WTC11 (cell line): ENCODE measurements at regions not wholly inside any gene's neighbourhood (a gene's known extent, or its start where the extent isn't known, plus 50 kb on each side); places are given as distances from the start of the nearest gene placed in this dataset.

Experiments
- ATAC-seq: fragments of 200-7000 bp; cut with Tn5 transposase; 2 replicates; pipeline ENCODE4 v1.10.0; 2021; ENCODE audit warnings: mild to moderate bottlenecking, moderate library complexity
- CTCF ChIA-PET: fragments of 300-600 bp; sonication (Branson Sonifier 250); formaldehyde crosslinking; loops from one replicate; lab custom pipeline; 2021; ENCODE audit warnings: antibody characterized with exemption; lab: Charles Lee
- POLR2A ChIA-PET: fragments of 350-600 bp; sonication (Branson Sonifier 250); formaldehyde crosslinking; loops from one replicate; lab custom pipeline; 2021; ENCODE audit warnings: antibody characterized with exemption; lab: Charles Lee
- DNase-seq: peaks from one replicate; pipeline ENCODE4 v3.0.0; 2021; ENCODE audit warnings: low spot score
- H3K27ac Mint-ChIP-seq: 2 replicates; pipeline ENCODE4 v1.8.0; 2021; ENCODE audit warnings: mixed read lengths
- H3K27me3 Mint-ChIP-seq: 2 replicates; pipeline ENCODE4 v1.8.0; 2021; ENCODE audit warnings: low read depth, mild to moderate bottlenecking, moderate library complexity, mixed read lengths
- H3K36me3 Mint-ChIP-seq: 2 replicates; pipeline ENCODE4 v1.8.0; 2021; ENCODE audit warnings: mixed read lengths
- H3K4me1 Mint-ChIP-seq: 2 replicates; pipeline ENCODE4 v1.8.0; 2022; ENCODE audit warnings: mixed read lengths
- H3K4me3 Mint-ChIP-seq: 2 replicates; pipeline ENCODE4 v1.8.0; 2021; ENCODE audit warnings: mild to moderate bottlenecking, moderate library complexity, mixed read lengths
- H3K9me3 Mint-ChIP-seq: 2 replicates; pipeline ENCODE4 v1.8.0; 2021; ENCODE audit warnings: mixed read lengths
- ATF1 ChIP-seq: sonication (generic); formaldehyde crosslinking; IDR thresholded peaks from 2 replicates; pipeline ENCODE4 v1.8.1; 2023; ENCODE audit warnings: mild to moderate bottlenecking, moderate library complexity, missing genetic modification reagents
- EMX1 ChIP-seq: fragments of 250-450 bp; sonication (Bioruptor Pico); IDR thresholded peaks from 2 replicates; pipeline ENCODE4 v1.8.0; 2021; ENCODE audit warnings: mild to moderate bottlenecking
- GTF2I ChIP-seq: fragments of 250-450 bp; sonication (Bioruptor Pico); conservative IDR thresholded peaks from 2 replicates; pipeline ENCODE4 v1.4.0; 2021; ENCODE audit warnings: mild to moderate bottlenecking
- JUN ChIP-seq: sonication (generic); formaldehyde crosslinking; IDR thresholded peaks from 2 replicates; pipeline ENCODE4 v1.8.0; 2023; ENCODE audit warnings: mild to moderate bottlenecking, missing genetic modification reagents
- MXD4 ChIP-seq: fragments of 250-450 bp; sonication (Bioruptor Pico); IDR thresholded peaks from 2 replicates; pipeline ENCODE4 v1.8.0; 2021; ENCODE audit warnings: mild to moderate bottlenecking, moderate library complexity, borderline replicate concordance
- NFATC4 ChIP-seq: fragments of 250-450 bp; sonication (Bioruptor Pico); IDR thresholded peaks from 2 replicates; pipeline ENCODE4 v1.9.0; 2021; ENCODE audit warnings: mild to moderate bottlenecking
- NFE2L1 ChIP-seq: sonication (generic); formaldehyde crosslinking; IDR thresholded peaks from 2 replicates; pipeline ENCODE4 v1.8.1; 2023; ENCODE audit warnings: missing genetic modification reagents
- NR3C1 ChIP-seq: sonication (generic); formaldehyde crosslinking; conservative IDR thresholded peaks from 2 replicates; pipeline ENCODE4 v1.8.1; 2023; ENCODE audit warnings: low read depth, mild to moderate bottlenecking, missing genetic modification reagents
- PRRX2 ChIP-seq: fragments of 250-450 bp; sonication (Bioruptor Pico); IDR thresholded peaks from 2 replicates; pipeline ENCODE4 v1.8.0; 2021; ENCODE audit warnings: mild to moderate bottlenecking
- TEAD4 ChIP-seq: sonication (generic); formaldehyde crosslinking; IDR thresholded peaks from 2 replicates; pipeline ENCODE4 v1.8.0; 2022; ENCODE audit warnings: mild to moderate bottlenecking, missing genetic modification reagents
- ZNF232 ChIP-seq: sonication (generic); formaldehyde crosslinking; IDR thresholded peaks from 2 replicates; pipeline ENCODE4 v1.8.0; 2022; ENCODE audit warnings: mild to moderate bottlenecking, missing genetic modification reagents
- ZNF317 ChIP-seq: sonication (generic); formaldehyde crosslinking; IDR thresholded peaks from 2 replicates; pipeline ENCODE4 v1.8.1; 2023; ENCODE audit warnings: low read depth, mild to moderate bottlenecking, moderate library complexity, missing genetic modification reagents, borderline replicate concordance
- ZNF671 ChIP-seq: fragments of 250-450 bp; sonication (Bioruptor Pico); IDR thresholded peaks from 2 replicates; pipeline ENCODE4 v1.8.0; 2021; ENCODE audit warnings: mild to moderate bottlenecking
- TF ChIP-seq, protein P1 (sequence below): sonication (generic); formaldehyde crosslinking; IDR thresholded peaks from 2 replicates; pipeline ENCODE4 v1.8.1; 2022; ENCODE audit warnings: missing genetic modification reagents, borderline replicate concordance
- TF ChIP-seq, protein P2 (sequence below): fragments of 200-600 bp; IDR thresholded peaks from 2 replicates; pipeline ENCODE4 v1.8.0; 2022; ENCODE audit warnings: antibody characterized with exemption
- TF ChIP-seq, protein P3 (sequence below): sonication (generic); formaldehyde crosslinking; IDR thresholded peaks from 2 replicates; pipeline ENCODE4 v1.8.1; 2022; ENCODE audit warnings: low read depth, mild to moderate bottlenecking, moderate library complexity, missing genetic modification reagents, borderline replicate concordance
- TF ChIP-seq, protein P4 (sequence below): fragments of 250-450 bp; sonication (Bioruptor Pico); IDR thresholded peaks from 2 replicates; pipeline ENCODE4 v1.9.0; 2021; ENCODE audit warnings: mild to moderate bottlenecking, borderline replicate concordance
- TF ChIP-seq, protein P5 (sequence below): sonication (generic); formaldehyde crosslinking; IDR thresholded peaks from 2 replicates; pipeline ENCODE4 v1.8.1; 2022; ENCODE audit warnings: low read depth, missing genetic modification reagents, borderline replicate concordance

DNA sequence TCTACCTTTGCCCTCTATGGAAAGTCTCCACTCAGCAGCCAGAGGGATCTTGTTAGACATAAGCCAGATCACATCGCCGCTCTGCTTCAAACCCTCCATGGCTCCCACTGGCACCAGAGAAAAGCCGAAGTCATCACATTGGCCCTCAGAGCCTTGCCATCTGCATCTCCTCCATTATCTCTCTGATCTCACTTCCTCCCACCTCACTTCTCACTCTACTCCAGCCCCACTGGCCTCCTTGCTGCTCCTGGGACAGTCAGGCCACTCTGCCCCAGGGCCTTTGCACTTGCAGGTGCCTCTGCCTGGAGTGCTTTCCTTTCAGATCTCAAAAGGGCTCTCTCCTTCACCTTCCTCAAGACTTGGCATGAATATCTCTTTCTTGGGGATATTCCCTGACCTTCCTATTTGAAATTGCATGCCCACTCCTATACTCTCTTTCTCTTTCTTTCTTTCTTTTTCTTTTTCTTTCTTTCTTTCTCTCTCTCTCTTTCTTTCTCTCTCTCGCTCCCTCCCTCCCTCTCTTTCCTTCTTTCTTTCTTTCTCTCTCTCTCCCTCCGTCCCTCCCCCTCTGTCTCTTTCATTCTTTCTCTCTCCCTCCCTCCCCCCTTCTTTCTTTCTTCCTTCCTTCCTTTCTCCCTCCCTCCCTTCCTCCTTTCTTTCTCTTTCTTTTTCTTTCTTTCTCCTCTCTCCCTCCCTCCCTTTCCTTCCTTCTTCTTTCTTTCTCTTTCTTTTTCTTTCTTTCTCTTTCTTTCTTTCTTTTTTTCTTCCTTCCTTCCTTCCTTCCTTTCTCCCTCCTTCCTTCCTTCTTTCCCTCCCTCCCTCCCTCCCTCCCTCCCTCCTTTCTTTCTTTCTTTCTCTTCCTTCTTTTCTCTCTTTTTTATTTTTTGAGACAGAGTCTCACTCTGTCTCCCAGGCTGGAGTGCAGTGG is 96.0 kb upstream of the CASZ1 start:
- H3K4me3 Mint-ChIP-seq, result no peak overlapping the region
- CTCF ChIA-PET, result interaction anchor here (0.7 kb wide), 1 partner anchor 27 kb away, joined by 3 read pairs; no protein-coding TSS in a partner anchor
- POLR2A ChIA-PET, result no interaction called here
- H3K9me3 Mint-ChIP-seq, result no peaks in the 10 kb centered on the region
- ATAC-seq (no peak), DNase-seq (no peak)
- TF ChIP-seq, protein P1, sequence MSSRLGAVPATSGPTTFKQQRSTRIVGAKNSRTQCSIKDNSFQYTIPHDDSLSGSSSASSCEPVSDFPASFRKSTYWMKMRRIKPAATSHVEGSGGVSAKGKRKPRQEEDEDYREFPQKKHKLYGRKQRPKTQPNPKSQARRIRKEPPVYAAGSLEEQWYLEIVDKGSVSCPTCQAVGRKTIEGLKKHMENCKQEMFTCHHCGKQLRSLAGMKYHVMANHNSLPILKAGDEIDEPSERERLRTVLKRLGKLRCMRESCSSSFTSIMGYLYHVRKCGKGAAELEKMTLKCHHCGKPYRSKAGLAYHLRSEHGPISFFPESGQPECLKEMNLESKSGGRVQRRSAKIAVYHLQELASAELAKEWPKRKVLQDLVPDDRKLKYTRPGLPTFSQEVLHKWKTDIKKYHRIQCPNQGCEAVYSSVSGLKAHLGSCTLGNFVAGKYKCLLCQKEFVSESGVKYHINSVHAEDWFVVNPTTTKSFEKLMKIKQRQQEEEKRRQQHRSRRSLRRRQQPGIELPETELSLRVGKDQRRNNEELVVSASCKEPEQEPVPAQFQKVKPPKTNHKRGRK, result peak; percentile 81; the same call in 1 of the 2 replicates
- TF ChIP-seq GTF2I (CRISPR knock-in tag), result peak; percentile 74; the same call in 1 of the 2 replicates
- TF ChIP-seq NR3C1 (CRISPR knock-in tag), result no peak
- H3K36me3 Mint-ChIP-seq, result no peaks in the 10 kb centered on the region
- peaks cover 21% of the 10 kb centered on the region for H3K27me3 Mint-ChIP-seq
- no peak overlapping the region for H3K27ac Mint-ChIP-seq
- H3K4me1 Mint-ChIP-seq, result peaks cover 19% of the 10 kb centered on the region

DNA sequence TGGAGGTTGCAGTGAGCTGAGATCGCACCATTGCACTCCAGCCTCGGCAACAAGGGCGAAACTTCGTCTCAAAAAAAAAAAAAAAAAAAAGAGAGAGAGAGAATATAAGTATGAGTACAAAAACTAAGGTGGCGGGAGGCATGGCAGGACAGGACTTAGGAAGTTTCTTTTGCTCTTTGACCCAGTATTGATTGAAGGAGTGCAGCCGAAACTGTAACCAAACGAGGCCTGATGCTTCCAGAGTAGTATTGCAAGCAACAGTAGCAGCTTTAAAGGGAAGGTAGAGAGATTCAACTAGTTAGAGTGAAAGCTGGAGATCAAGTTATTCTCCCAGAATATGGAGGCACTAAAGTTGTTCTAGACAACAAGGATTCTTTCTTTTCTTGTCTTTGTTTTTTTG is 99.2 kb upstream of the CASZ1 start:
- ChIA-PET CTCF (interaction anchor here (1.1 kb wide), 1 partner anchor 14 kb away, joined by 3 read pairs; no protein-coding TSS in a partner anchor), POLR2A (no interaction called here)
- Mint-ChIP-seq H3K36me3 (no peaks in the 10 kb centered on the region), H3K27me3 (peaks cover 4% of the 10 kb centered on the region), H3K27ac (no peak overlapping the region), H3K4me3 (no peak overlapping the region), H3K9me3 (no peaks in the 10 kb centered on the region), H3K4me1 (peaks cover 18% of the 10 kb centered on the region)
- no peak for DNase-seq
- TF ChIP-seq, protein P2, sequence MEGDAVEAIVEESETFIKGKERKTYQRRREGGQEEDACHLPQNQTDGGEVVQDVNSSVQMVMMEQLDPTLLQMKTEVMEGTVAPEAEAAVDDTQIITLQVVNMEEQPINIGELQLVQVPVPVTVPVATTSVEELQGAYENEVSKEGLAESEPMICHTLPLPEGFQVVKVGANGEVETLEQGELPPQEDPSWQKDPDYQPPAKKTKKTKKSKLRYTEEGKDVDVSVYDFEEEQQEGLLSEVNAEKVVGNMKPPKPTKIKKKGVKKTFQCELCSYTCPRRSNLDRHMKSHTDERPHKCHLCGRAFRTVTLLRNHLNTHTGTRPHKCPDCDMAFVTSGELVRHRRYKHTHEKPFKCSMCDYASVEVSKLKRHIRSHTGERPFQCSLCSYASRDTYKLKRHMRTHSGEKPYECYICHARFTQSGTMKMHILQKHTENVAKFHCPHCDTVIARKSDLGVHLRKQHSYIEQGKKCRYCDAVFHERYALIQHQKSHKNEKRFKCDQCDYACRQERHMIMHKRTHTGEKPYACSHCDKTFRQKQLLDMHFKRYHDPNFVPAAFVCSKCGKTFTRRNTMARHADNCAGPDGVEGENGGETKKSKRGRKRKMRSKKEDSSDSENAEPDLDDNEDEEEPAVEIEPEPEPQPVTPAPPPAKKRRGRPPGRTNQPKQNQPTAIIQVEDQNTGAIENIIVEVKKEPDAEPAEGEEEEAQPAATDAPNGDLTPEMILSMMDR, result no peak
- TF ChIP-seq, protein P3, sequence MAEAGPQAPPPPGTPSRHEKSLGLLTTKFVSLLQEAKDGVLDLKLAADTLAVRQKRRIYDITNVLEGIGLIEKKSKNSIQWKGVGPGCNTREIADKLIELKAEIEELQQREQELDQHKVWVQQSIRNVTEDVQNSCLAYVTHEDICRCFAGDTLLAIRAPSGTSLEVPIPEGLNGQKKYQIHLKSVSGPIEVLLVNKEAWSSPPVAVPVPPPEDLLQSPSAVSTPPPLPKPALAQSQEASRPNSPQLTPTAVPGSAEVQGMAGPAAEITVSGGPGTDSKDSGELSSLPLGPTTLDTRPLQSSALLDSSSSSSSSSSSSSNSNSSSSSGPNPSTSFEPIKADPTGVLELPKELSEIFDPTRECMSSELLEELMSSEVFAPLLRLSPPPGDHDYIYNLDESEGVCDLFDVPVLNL (CRISPR knock-in tag), result no peak
- TF ChIP-seq ZNF317 (CRISPR knock-in tag) (no peak), NFE2L1 (CRISPR knock-in tag) (no peak), EMX1 (CRISPR knock-in tag) (no peak), ZNF232 (CRISPR knock-in tag) (no peak)
- no peak for ATAC-seq

DNA sequence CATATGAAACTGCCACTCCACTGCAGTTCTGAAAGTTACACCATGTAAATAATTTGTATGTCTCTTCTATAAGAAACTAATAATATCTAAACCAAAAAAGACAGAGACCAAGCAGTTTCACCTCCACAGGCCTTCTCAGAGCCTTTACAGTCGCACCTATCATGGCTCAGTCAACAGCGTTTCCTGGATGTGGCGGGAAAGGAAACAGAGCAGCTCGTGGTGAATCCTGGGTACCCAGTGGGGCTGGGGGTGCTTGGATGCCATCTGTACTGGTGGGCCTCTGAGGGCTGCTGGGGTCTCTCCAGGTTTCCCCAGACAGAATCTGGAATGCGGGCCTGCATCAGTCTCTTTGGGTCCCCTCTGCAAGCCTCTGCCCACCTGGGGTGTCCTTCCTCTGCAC is 100.2 kb upstream of the CASZ1 start:
- DNase-seq (no peak), ATAC-seq (no peak)
- no peaks in the 10 kb centered on the region; the same call in 1 of the 2 replicates for H3K27me3 Mint-ChIP-seq
- H3K36me3 Mint-ChIP-seq, result no peaks in the 10 kb centered on the region
- H3K27ac Mint-ChIP-seq, result no peak overlapping the region
- peaks cover 24% of the 10 kb centered on the region for H3K4me1 Mint-ChIP-seq
- POLR2A ChIA-PET, result no interaction called here
- TF ChIP-seq ATF1 (CRISPR knock-in tag) (no peak), PRRX2 (CRISPR knock-in tag) (no peak), ZNF671 (no peak), MXD4 (CRISPR knock-in tag) (no peak), TEAD4 (CRISPR knock-in tag) (no peak), NFATC4 (no peak), JUN (CRISPR knock-in tag) (no peak)
- TF ChIP-seq, protein P4, sequence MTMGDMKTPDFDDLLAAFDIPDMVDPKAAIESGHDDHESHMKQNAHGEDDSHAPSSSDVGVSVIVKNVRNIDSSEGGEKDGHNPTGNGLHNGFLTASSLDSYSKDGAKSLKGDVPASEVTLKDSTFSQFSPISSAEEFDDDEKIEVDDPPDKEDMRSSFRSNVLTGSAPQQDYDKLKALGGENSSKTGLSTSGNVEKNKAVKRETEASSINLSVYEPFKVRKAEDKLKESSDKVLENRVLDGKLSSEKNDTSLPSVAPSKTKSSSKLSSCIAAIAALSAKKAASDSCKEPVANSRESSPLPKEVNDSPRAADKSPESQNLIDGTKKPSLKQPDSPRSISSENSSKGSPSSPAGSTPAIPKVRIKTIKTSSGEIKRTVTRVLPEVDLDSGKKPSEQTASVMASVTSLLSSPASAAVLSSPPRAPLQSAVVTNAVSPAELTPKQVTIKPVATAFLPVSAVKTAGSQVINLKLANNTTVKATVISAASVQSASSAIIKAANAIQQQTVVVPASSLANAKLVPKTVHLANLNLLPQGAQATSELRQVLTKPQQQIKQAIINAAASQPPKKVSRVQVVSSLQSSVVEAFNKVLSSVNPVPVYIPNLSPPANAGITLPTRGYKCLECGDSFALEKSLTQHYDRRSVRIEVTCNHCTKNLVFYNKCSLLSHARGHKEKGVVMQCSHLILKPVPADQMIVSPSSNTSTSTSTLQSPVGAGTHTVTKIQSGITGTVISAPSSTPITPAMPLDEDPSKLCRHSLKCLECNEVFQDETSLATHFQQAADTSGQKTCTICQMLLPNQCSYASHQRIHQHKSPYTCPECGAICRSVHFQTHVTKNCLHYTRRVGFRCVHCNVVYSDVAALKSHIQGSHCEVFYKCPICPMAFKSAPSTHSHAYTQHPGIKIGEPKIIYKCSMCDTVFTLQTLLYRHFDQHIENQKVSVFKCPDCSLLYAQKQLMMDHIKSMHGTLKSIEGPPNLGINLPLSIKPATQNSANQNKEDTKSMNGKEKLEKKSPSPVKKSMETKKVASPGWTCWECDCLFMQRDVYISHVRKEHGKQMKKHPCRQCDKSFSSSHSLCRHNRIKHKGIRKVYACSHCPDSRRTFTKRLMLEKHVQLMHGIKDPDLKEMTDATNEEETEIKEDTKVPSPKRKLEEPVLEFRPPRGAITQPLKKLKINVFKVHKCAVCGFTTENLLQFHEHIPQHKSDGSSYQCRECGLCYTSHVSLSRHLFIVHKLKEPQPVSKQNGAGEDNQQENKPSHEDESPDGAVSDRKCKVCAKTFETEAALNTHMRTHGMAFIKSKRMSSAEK (CRISPR knock-in tag), result no peak
- TF ChIP-seq, protein P5, sequence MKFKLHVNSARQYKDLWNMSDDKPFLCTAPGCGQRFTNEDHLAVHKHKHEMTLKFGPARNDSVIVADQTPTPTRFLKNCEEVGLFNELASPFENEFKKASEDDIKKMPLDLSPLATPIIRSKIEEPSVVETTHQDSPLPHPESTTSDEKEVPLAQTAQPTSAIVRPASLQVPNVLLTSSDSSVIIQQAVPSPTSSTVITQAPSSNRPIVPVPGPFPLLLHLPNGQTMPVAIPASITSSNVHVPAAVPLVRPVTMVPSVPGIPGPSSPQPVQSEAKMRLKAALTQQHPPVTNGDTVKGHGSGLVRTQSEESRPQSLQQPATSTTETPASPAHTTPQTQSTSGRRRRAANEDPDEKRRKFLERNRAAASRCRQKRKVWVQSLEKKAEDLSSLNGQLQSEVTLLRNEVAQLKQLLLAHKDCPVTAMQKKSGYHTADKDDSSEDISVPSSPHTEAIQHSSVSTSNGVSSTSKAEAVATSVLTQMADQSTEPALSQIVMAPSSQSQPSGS (CRISPR knock-in tag), result no peak
- no peaks in the 10 kb centered on the region for H3K9me3 Mint-ChIP-seq
- CTCF ChIA-PET, result interaction anchor here (0.6 to 1.3 kb wide), 4 partner anchors 8 to 389 kb away, joined by 4 to 6 read pairs (median 4); no protein-coding TSS in a partner anchor
- no peak overlapping the region for H3K4me3 Mint-ChIP-seq
